Brain microvascular endothelial cell (primary cell): ENCODE measurements at regions not wholly inside any gene's neighbourhood (a gene's known extent, or its start where the extent isn't known, plus 50 kb on each side); places are given as distances from the start of the nearest gene placed in this dataset.

Source experiments
- DNase-seq: peaks from one replicate; pipeline ENCODE4 v3.0.0-alpha.2; 2020
- H3K27ac ChIP-seq: fragments of 250-450 bp; sonication (Bioruptor Pico); 2 replicates; pipeline ENCODE4 v1.5.1; 2020; ENCODE audit warnings: mild to moderate bottlenecking, moderate library complexity
- H3K27me3 ChIP-seq: fragments of 250-450 bp; sonication (Bioruptor Pico); replicated peaks from 2 replicates; pipeline ENCODE4 v1.5.1; 2020; ENCODE audit warnings: mild to moderate bottlenecking
- H3K36me3 ChIP-seq: fragments of 250-450 bp; sonication (Bioruptor Pico); replicated peaks from 2 replicates; pipeline ENCODE4 v1.5.1; 2020; ENCODE audit warnings: mild to moderate bottlenecking
- H3K4me3 ChIP-seq: 2 replicates; pipeline ENCODE4 v1.5.1; 2011; ENCODE audit warnings: low read depth, mild to moderate bottlenecking, control low read depth, low read length, moderate library complexity
- CTCF ChIP-seq: IDR thresholded peaks from 2 replicates; pipeline ENCODE4 v1.5.1; 2011; ENCODE audit warnings: low read depth, mild to moderate bottlenecking, moderate library complexity, low read length, control low read depth, inconsistent platforms; ENCODE audit errors: missing control alignments
- in situ Hi-C: cut with HindIII; loops from 2 replicates; pipeline ENCODE4 v1.10.0; 2017; ENCODE audit warnings: low sequenced_read_pairs, low pct_ligation_motif_present

DNA sequence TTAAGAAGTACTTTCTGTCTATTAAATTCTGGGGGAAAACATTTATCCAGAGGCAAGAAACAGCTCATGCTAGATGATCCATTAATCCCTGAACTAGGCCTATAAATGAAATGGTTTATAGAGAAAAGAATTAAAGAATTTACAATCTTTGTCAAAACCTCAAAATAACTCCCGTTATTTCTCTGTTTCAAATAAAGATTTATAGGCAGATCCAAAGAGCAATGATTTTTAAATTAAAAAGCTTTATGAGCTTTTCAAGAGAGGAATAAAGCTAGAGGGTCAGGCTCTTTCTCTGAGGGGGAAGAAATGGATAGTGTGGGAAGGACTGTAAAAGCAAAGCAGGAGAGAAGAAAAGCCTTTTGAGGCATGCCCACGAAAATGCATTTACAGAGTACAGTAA is 82.5 kb upstream of the OGFRL1 start:
- DNase-seq = no peak
- H3K27me3 ChIP-seq = no peaks in the 10 kb centered on the region
- in situ Hi-C loops = no loop called here
- H3K4me3 ChIP-seq = no peak overlapping the region
- no peaks in the 10 kb centered on the region for H3K36me3 ChIP-seq
- no peak overlapping the region for H3K27ac ChIP-seq
- no peak for TF ChIP-seq CTCF

DNA sequence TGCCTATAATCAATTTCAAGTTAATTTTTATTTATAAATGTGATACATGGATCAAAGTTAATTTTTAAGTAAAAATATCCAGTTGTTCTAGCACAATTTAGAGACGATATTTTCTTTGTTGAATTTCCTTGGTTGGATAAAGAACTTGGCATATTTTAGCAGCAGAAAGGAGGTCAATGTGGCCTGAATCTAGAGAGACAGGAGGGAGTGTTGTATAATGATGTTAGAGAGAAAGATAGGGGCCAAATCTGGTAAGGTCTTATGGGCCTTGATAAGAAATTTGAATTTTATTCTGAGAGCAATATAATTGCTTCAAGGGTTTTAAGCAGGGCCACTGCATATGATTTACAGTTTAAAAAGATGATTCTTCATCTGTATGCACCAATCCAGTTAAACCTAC is 79.4 kb upstream of the OGFRL1 start:
- Histone ChIP-seq H3K36me3 (no peaks in the 10 kb centered on the region), H3K4me3 (no peak overlapping the region), H3K27me3 (no peaks in the 10 kb centered on the region), H3K27ac (no peak overlapping the region)
- in situ Hi-C loops = no loop called here
- no peak for DNase-seq
- TF ChIP-seq CTCF = no peak

- DNase-seq = no peak
- Histone ChIP-seq H3K27ac (no peak overlapping the region), H3K27me3 (no peaks in the 10 kb centered on the region), H3K36me3 (no peaks in the 10 kb centered on the region), H3K4me3 (no peak overlapping the region)
- in situ Hi-C loops = no loop called here
- TF ChIP-seq CTCF = no peak
These were observed 79.0 kb upstream of the OGFRL1 start for GRCh38 chr6:71209626-71210025.

- Histone ChIP-seq H3K27ac (no peak overlapping the region), H3K36me3 (no peaks in the 10 kb centered on the region), H3K27me3 (no peaks in the 10 kb centered on the region), H3K4me3 (no peak overlapping the region)
- in situ Hi-C loops = no loop called here
- TF ChIP-seq CTCF = no peak
- no peak for DNase-seq
These were observed 76.8 kb upstream of the OGFRL1 start for GRCh38 chr6:71211799-71212198.

- DNase-seq = no peak
- in situ Hi-C loops = no loop called here
- no peaks in the 10 kb centered on the region for H3K27me3 ChIP-seq
- H3K27ac ChIP-seq = no peak overlapping the region
- no peaks in the 10 kb centered on the region for H3K36me3 ChIP-seq
- no peak overlapping the region for H3K4me3 ChIP-seq
- TF ChIP-seq CTCF = no peak
These were observed 68.1 kb upstream of the OGFRL1 start for GRCh38 chr6:71220466-71220865.

DNA sequence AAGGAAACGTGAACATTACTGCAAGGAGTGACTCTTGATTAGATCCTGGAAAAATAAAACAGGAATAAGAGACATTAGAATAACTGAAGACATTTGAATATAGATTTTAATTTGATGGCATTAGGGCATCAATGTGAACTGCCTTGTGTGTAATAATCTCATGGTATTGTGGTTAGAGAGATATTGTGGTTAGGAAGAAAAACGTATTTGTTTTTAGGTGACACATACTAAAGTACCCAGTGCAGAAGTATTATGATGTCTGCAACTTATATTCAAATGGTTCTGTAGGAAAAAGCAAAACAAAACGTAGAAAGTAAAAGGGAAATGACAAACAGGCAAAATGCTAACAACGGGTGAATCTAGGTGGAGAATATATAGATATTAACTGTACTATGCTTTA is 65.9 kb upstream of the OGFRL1 start:
- no peak for DNase-seq
- Histone ChIP-seq H3K27me3 (no peaks in the 10 kb centered on the region), H3K4me3 (no peak overlapping the region), H3K36me3 (no peaks in the 10 kb centered on the region), H3K27ac (no peak overlapping the region)
- no peak for TF ChIP-seq CTCF
- in situ Hi-C loops = no loop called here
